Ovary (tissue), 3 donors: ENCODE measurements at regions not wholly inside any gene's neighbourhood (a gene's known extent, or its start where the extent isn't known, plus 50 kb on each side); places are given as distances from the start of the nearest gene placed in this dataset.

Experiments used
- POLR2A ChIP-seq: fragments of 450-650 bp; IDR thresholded peaks from one replicate; pipeline ENCODE4 v1.6.1; 2017; ENCODE audit warnings: antibody characterized with exemption, mild to moderate bottlenecking, moderate library complexity
- TF ChIP-seq, protein P1 (sequence below), 3 donors: fragments of 450-650 bp in 2 of 3; fragments of 200-600 bp in 1 of 3; IDR thresholded peaks; one replicate each; pipeline versions ENCODE4 v1.5.1 to v1.8.0; 2016 to 2022; ENCODE audit warnings: antibody characterized with exemption in 3 of 3, mild to moderate bottlenecking in 1 of 3
- donor health status: DM: no; HTN: no; CAD: no.

DNA sequence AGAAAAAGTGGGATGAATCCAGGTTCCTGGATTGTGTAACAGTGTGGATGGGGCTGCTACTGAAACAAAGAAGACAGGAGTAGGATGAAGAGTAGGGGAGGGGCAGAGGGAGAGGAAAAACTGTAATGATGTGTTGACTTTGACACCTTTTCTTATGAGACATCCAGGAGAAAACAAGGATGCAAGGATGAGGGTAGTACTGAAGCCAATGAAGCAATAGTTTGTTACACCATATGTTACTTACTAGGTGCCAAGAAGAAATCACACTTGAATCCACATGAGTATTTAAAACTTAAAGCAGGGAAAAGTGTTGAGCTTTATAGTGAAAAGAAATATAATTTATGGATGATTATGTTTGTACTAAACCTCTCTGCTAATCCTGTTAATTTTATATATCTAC is 420.6 kb downstream of the ARL4A start:
- TF ChIP-seq, protein P1, sequence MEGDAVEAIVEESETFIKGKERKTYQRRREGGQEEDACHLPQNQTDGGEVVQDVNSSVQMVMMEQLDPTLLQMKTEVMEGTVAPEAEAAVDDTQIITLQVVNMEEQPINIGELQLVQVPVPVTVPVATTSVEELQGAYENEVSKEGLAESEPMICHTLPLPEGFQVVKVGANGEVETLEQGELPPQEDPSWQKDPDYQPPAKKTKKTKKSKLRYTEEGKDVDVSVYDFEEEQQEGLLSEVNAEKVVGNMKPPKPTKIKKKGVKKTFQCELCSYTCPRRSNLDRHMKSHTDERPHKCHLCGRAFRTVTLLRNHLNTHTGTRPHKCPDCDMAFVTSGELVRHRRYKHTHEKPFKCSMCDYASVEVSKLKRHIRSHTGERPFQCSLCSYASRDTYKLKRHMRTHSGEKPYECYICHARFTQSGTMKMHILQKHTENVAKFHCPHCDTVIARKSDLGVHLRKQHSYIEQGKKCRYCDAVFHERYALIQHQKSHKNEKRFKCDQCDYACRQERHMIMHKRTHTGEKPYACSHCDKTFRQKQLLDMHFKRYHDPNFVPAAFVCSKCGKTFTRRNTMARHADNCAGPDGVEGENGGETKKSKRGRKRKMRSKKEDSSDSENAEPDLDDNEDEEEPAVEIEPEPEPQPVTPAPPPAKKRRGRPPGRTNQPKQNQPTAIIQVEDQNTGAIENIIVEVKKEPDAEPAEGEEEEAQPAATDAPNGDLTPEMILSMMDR (IDR thresholded peaks at IDR 0.05): no peak
- TF ChIP-seq POLR2A: no peak
